Trophoblast cell (in vitro differentiated cells and primary cell): ENCODE measurements at regions not wholly inside any gene's neighbourhood (a gene's known extent, or its start where the extent isn't known, plus 50 kb on each side); places are given as distances from the start of the nearest gene placed in this dataset.
A peak's percentile ranks its signal among the peaks of the same experiment; 100 is the strongest.

Experiments used
- DNase-seq, 2 donors: peaks; one replicate each; pipeline ENCODE4 v3.0.0-alpha.2; 2016
- H2AFZ ChIP-seq: 2 replicates; pipeline ENCODE4 v1.6.1; 2013; ENCODE audit warnings: low read length, moderate library complexity, mild to moderate bottlenecking; ENCODE audit not compliant: insufficient read depth, poor library complexity
- H2AK5ac ChIP-seq: 2 replicates; pipeline ENCODE4 v1.6.1; 2013; ENCODE audit warnings: mild to moderate bottlenecking, low read length
- H2BK120ac ChIP-seq: 2 replicates; pipeline ENCODE4 v1.6.1; 2013; ENCODE audit warnings: low read length, mild to moderate bottlenecking, moderate library complexity; ENCODE audit not compliant: insufficient read depth, poor library complexity
- H2BK12ac ChIP-seq: 2 replicates; pipeline ENCODE4 v1.6.1; 2013; ENCODE audit warnings: mild to moderate bottlenecking, low read length, moderate library complexity
- H2BK5ac ChIP-seq: 2 replicates; pipeline ENCODE4 v1.6.1; 2013; ENCODE audit warnings: low read length, low read depth, moderate library complexity, mild to moderate bottlenecking; ENCODE audit not compliant: poor library complexity
- H3K14ac ChIP-seq: 2 replicates; pipeline ENCODE4 v1.6.1; 2013; ENCODE audit warnings: mild to moderate bottlenecking, low read length
- H3K18ac ChIP-seq: 2 replicates; pipeline ENCODE4 v1.6.1; 2013; ENCODE audit warnings: mild to moderate bottlenecking, low read length
- H3K23ac ChIP-seq: 2 replicates; pipeline ENCODE4 v1.6.1; 2013; ENCODE audit warnings: low read length
- H3K27ac ChIP-seq: 2 replicates; pipeline ENCODE4 v1.5.1; 2013; ENCODE audit warnings: low read depth, mild to moderate bottlenecking, inconsistent platforms, low read length, moderate library complexity
- H3K27me3 ChIP-seq: 2 replicates; pipeline ENCODE4 v1.6.1; 2013; ENCODE audit warnings: inconsistent platforms, mild to moderate bottlenecking, low read length, moderate library complexity; ENCODE audit not compliant: insufficient read depth
- H3K36me3 ChIP-seq, 2 experiments: 1 replicate in 1 of 2; 2 replicates in 1 of 2; pipeline ENCODE4 v1.6.1; 2013; ENCODE audit warnings: low read length in 2 of 2, mild to moderate bottlenecking in 2 of 2, moderate library complexity in 1 of 2; ENCODE audit not compliant: insufficient read depth in 2 of 2, control insufficient read depth in 1 of 2
- H3K4ac ChIP-seq: 2 replicates; pipeline ENCODE4 v1.6.1; 2013; ENCODE audit warnings: low read depth, mild to moderate bottlenecking, low read length, moderate library complexity
- H3K4me1 ChIP-seq, 2 experiments: 1 replicate in 1 of 2; 2 replicates in 1 of 2; pipeline ENCODE4 v1.6.1; 2013; ENCODE audit warnings: low read length in 2 of 2, mild to moderate bottlenecking in 2 of 2, moderate library complexity in 1 of 2; ENCODE audit not compliant: insufficient read depth in 2 of 2, control insufficient read depth in 1 of 2
- H3K4me2 ChIP-seq: 2 replicates; pipeline ENCODE4 v1.6.1; 2013; ENCODE audit warnings: inconsistent platforms, mild to moderate bottlenecking, low read length, moderate library complexity
- H3K4me3 ChIP-seq: 2 replicates; pipeline ENCODE4 v1.5.1; 2013; ENCODE audit warnings: mild to moderate bottlenecking, low read depth, low read length, inconsistent platforms
- H3K79me1 ChIP-seq: one replicate; pipeline ENCODE4 v1.6.1; 2013; ENCODE audit warnings: low read length
- H3K79me2 ChIP-seq: 2 replicates; pipeline ENCODE4 v1.6.1; 2013; ENCODE audit warnings: low read length, mild to moderate bottlenecking; ENCODE audit not compliant: control insufficient read depth, insufficient read depth, poor library complexity
- H3K9ac ChIP-seq: 2 replicates; pipeline ENCODE4 v1.6.1; 2013; ENCODE audit warnings: mild to moderate bottlenecking, low read length
- H3K9me3 ChIP-seq: 2 replicates; pipeline ENCODE4 v1.6.1; 2013; ENCODE audit warnings: low read depth, mild to moderate bottlenecking, control low read depth, inconsistent platforms, low read length; ENCODE audit not compliant: insufficient read depth
- H4K12ac ChIP-seq: 2 replicates; pipeline ENCODE4 v1.6.1; 2013; ENCODE audit warnings: low read depth, mild to moderate bottlenecking, low read length, moderate library complexity
- H4K8ac ChIP-seq: 2 replicates; pipeline ENCODE4 v1.6.1; 2013; ENCODE audit warnings: low read depth, mild to moderate bottlenecking, low read length, moderate library complexity
- H4K91ac ChIP-seq: one replicate; pipeline ENCODE4 v1.6.1; 2013; ENCODE audit warnings: low read depth, mild to moderate bottlenecking, low read length, moderate library complexity
- WGBS: extraction: QIAGEN DNeasy Blood & Tissue Kit; methylation state at CpG from one replicate; pipeline ENCODE4 v1.1.7; 2013; ENCODE audit warnings: missing lambda C conversion rate; ENCODE audit not compliant: insufficient read length, insufficient coverage; ENCODE audit errors: extremely low coverage; 5-methylcytosine and 5-hydroxymethylcytosine counted together

DNA sequence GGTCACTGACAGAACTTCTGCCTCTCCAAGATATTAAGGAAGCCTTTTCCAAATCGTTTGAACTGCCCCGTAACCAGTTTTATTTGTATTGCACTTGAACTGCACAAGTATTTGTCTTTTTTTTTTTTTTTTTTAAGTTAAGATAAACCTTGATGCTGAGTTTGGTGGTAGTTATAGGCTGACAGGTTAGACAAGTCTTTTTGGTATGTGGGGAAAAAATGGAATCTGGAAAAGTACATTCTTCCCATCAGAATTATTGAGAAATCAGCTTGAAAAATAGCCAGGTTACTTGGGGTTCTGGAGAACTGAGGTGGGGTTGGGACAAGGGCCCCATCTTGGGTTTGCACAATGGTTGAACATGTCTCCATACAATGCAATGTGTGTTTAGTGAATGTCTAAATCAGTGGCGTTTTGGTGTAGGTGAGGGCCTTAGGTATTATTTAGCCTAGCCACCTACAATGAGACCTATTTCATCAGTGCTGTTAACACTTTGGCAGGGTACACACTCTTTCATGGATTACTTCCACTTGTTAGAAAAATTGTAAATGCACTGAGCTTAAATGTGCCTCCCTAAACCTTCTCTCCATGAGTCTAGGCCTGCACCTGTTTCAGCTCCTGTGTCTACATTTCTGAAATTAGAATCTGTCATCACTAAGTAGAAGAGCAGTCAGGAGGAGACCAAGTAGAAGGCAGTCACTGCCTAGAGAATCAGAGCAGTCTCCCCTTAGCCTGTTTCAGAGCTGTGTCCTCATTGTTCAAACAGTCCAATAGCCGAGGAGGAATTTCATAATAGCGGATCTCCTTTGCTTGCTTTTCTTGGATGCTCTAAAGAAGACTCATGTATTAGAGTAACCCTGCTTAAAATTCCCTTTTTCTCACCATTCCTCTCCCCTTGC is 140.0 kb upstream of the HMHB1 start:
- no peak overlapping the region for H4K12ac ChIP-seq
- H3K23ac ChIP-seq = no peak overlapping the region
- no peak overlapping the region for H2AK5ac ChIP-seq
- H2AFZ ChIP-seq = no peak overlapping the region
- H3K79me1 ChIP-seq = no peaks in the 10 kb centered on the region
- no peak overlapping the region for H3K4me3 ChIP-seq
- H3K27ac ChIP-seq = no peak overlapping the region
- H3K18ac ChIP-seq = no peak overlapping the region
- H3K9me3 ChIP-seq = no peaks in the 10 kb centered on the region
- H3K79me2 ChIP-seq = no peaks in the 10 kb centered on the region
- H2BK120ac ChIP-seq = no peak overlapping the region
- H2BK12ac ChIP-seq = no peak overlapping the region
- H4K91ac ChIP-seq = no peak overlapping the region
- no peak overlapping the region for H4K8ac ChIP-seq
- no peak overlapping the region for H3K9ac ChIP-seq
- no peaks in the 10 kb centered on the region for H3K36me3 ChIP-seq
- H3K4me2 ChIP-seq = no peak overlapping the region
- DNase-seq = peak in 1 of 2 donors; percentile 32
- no peaks in the 10 kb centered on the region for H3K27me3 ChIP-seq
- no peaks in the 10 kb centered on the region for H3K4me1 ChIP-seq
- WGBS = no CpG with 5 or more reads among the region's 5 CpGs
- no peak overlapping the region for H3K4ac ChIP-seq
- no peak overlapping the region for H2BK5ac ChIP-seq
- H3K14ac ChIP-seq = no peak overlapping the region

DNA sequence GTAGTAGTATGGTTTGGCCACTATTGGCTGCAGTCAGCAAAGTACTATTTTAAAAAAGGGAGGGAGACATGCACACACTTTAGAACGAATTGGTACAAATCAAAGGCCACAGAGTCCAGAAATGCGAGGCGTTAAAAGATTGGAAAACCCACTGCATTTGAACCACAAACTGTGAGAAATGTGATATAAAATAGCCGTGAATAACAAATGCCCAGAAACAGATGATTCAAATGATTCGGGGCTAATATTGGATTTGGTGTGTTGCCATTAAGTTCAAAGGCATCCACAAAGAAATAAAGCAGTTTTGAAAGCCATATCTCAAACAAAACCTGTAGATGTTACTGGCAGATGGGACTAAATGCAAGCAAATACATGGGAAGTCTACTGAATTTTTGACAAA is 140.9 kb upstream of the HMHB1 start:
- no CpG with 5 or more reads among the region's 5 CpGs for WGBS

GRCh38 chr5:143665866-143666265 is 146.1 kb upstream of the HMHB1 start:
- H2AK5ac ChIP-seq = no peak overlapping the region
- no peaks in the 10 kb centered on the region for H3K4me1 ChIP-seq
- WGBS = no CpG with 5 or more reads among the region's 4 CpGs
- no peak overlapping the region for H4K91ac ChIP-seq
- no peak overlapping the region for H3K4me3 ChIP-seq
- no peak overlapping the region for H3K14ac ChIP-seq
- H3K36me3 ChIP-seq = no peaks in the 10 kb centered on the region
- no peak for DNase-seq
- no peak overlapping the region for H3K23ac ChIP-seq
- no peaks in the 10 kb centered on the region for H3K27me3 ChIP-seq
- H2BK12ac ChIP-seq = no peak overlapping the region
- no peak overlapping the region for H3K9ac ChIP-seq
- H3K27ac ChIP-seq = no peak overlapping the region
- no peak overlapping the region for H3K4ac ChIP-seq
- no peak overlapping the region for H2BK5ac ChIP-seq
- H3K79me2 ChIP-seq = no peaks in the 10 kb centered on the region
- H3K9me3 ChIP-seq = no peaks in the 10 kb centered on the region
- H2AFZ ChIP-seq = no peak overlapping the region
- no peak overlapping the region for H3K4me2 ChIP-seq
- no peak overlapping the region for H2BK120ac ChIP-seq
- no peak overlapping the region for H4K12ac ChIP-seq
- no peak overlapping the region for H4K8ac ChIP-seq
- H3K18ac ChIP-seq = no peak overlapping the region
- H3K79me1 ChIP-seq = no peaks in the 10 kb centered on the region

More for the DNA sequence above, 140.9 kb upstream of the HMHB1 start:
- Histone ChIP-seq H3K14ac (no peak overlapping the region), H2BK120ac (no peak overlapping the region), H3K79me1 (no peaks in the 10 kb centered on the region), H2AFZ (no peak overlapping the region), H3K4me2 (no peak overlapping the region), H2BK5ac (no peak overlapping the region), H3K4ac (no peak overlapping the region), H4K91ac (no peak overlapping the region), H2BK12ac (no peak overlapping the region), H3K79me2 (no peaks in the 10 kb centered on the region), H2AK5ac (no peak overlapping the region), H3K4me1 (no peaks in the 10 kb centered on the region), H4K8ac (no peak overlapping the region), H3K27me3 (no peaks in the 10 kb centered on the region), H3K27ac (no peak overlapping the region), H3K9me3 (no peaks in the 10 kb centered on the region), H4K12ac (no peak overlapping the region), H3K23ac (no peak overlapping the region), H3K36me3 (no peaks in the 10 kb centered on the region), H3K4me3 (no peak overlapping the region), H3K18ac (no peak overlapping the region), H3K9ac (no peak overlapping the region)
- no peak for DNase-seq

- no peak overlapping the region for H3K14ac ChIP-seq
- no peaks in the 10 kb centered on the region for H3K9me3 ChIP-seq
- H2BK5ac ChIP-seq = no peak overlapping the region
- H4K8ac ChIP-seq = no peak overlapping the region
- WGBS = no CpG with 5 or more reads among the region's 2 CpGs
- no peak overlapping the region for H2AK5ac ChIP-seq
- H2AFZ ChIP-seq = no peak overlapping the region
- no peak overlapping the region for H3K23ac ChIP-seq
- no peak overlapping the region for H3K18ac ChIP-seq
- no peak for DNase-seq
- no peak overlapping the region for H2BK12ac ChIP-seq
- no peaks in the 10 kb centered on the region for H3K4me1 ChIP-seq
- H3K79me2 ChIP-seq = no peaks in the 10 kb centered on the region
- H3K4me2 ChIP-seq = no peak overlapping the region
- no peaks in the 10 kb centered on the region for H3K79me1 ChIP-seq
- no peak overlapping the region for H4K12ac ChIP-seq
- H3K27me3 ChIP-seq = no peaks in the 10 kb centered on the region
- H3K27ac ChIP-seq = no peak overlapping the region
- H3K4ac ChIP-seq = no peak overlapping the region
- no peaks in the 10 kb centered on the region for H3K36me3 ChIP-seq
- H4K91ac ChIP-seq = no peak overlapping the region
- H3K9ac ChIP-seq = no peak overlapping the region
- H3K4me3 ChIP-seq = no peak overlapping the region
- H2BK120ac ChIP-seq = no peak overlapping the region
These were observed 147.3 kb upstream of the HMHB1 start for GRCh38 chr5:143664623-143665022.
